ENCODE measurements at regions not wholly inside any gene's neighbourhood (a gene's known extent, or its start where the extent isn't known, plus 50 kb on each side); places are given as distances from the start of the nearest gene placed in this dataset.

- Mint-ChIP-seq H3K4me1 (ENCODE audit: unreplicated experiment) (peaks cover 4% of the 10 kb centered on the region), H3K9me3 (ENCODE audit: unreplicated experiment) (no peaks in the 10 kb centered on the region), H3K4me3 (ENCODE audit: unreplicated experiment) (no peak overlapping the region), H3K27me3 (ENCODE audit: unreplicated experiment) (no peaks in the 10 kb centered on the region), H3K36me3 (ENCODE audit: unreplicated experiment) (no peaks in the 10 kb centered on the region), H3K27ac (ENCODE audit: unreplicated experiment) (no peak overlapping the region)
- no peak for DNase-seq (ENCODE audit: extremely low spot score, unreplicated experiment)
- TF ChIP-seq CTCF (IDR thresholded peaks at IDR 0.05): no peak
Observed at GRCh38 chr2:9681427-9681817, 50.6 kb upstream of the YWHAQ start.

GRCh38 chr2:9685637-9686036, 54.8 kb upstream of the YWHAQ start:
- Mint-ChIP-seq H3K36me3 (ENCODE audit: unreplicated experiment) (no peaks in the 10 kb centered on the region), H3K4me3 (ENCODE audit: unreplicated experiment) (no peak overlapping the region), H3K9me3 (ENCODE audit: unreplicated experiment) (no peaks in the 10 kb centered on the region), H3K4me1 (ENCODE audit: unreplicated experiment) (peaks cover under 1% of the 10 kb centered on the region), H3K27ac (ENCODE audit: unreplicated experiment) (no peak overlapping the region), H3K27me3 (ENCODE audit: unreplicated experiment) (peaks cover 5% of the 10 kb centered on the region)
- no peak for TF ChIP-seq CTCF (IDR thresholded peaks at IDR 0.05)
- DNase-seq (ENCODE audit: extremely low spot score, unreplicated experiment): no peak

- no peak for TF ChIP-seq CTCF (IDR thresholded peaks at IDR 0.05)
- Mint-ChIP-seq H3K4me1 (ENCODE audit: unreplicated experiment) (no peaks in the 10 kb centered on the region), H3K4me3 (ENCODE audit: unreplicated experiment) (no peak overlapping the region), H3K36me3 (ENCODE audit: unreplicated experiment) (no peaks in the 10 kb centered on the region), H3K9me3 (ENCODE audit: unreplicated experiment) (no peaks in the 10 kb centered on the region), H3K27me3 (ENCODE audit: unreplicated experiment) (peaks cover 5% of the 10 kb centered on the region), H3K27ac (ENCODE audit: unreplicated experiment) (no peak overlapping the region)
- DNase-seq (ENCODE audit: extremely low spot score, unreplicated experiment): no peak
Observed at GRCh38 chr2:9686061-9686460, 55.3 kb upstream of the YWHAQ start.

GRCh38 chr2:9690252-9690651, 59.5 kb upstream of the YWHAQ start:
- Mint-ChIP-seq H3K27ac (ENCODE audit: unreplicated experiment) (peak overlapping the region; percentile 16), H3K4me3 (ENCODE audit: unreplicated experiment) (no peak overlapping the region), H3K36me3 (ENCODE audit: unreplicated experiment) (no peaks in the 10 kb centered on the region), H3K27me3 (ENCODE audit: unreplicated experiment) (peaks cover 5% of the 10 kb centered on the region), H3K4me1 (ENCODE audit: unreplicated experiment) (peaks cover 3% of the 10 kb centered on the region), H3K9me3 (ENCODE audit: unreplicated experiment) (no peaks in the 10 kb centered on the region)
- no peak for DNase-seq (ENCODE audit: extremely low spot score, unreplicated experiment)
- TF ChIP-seq CTCF (IDR thresholded peaks at IDR 0.05): no peak

GRCh38 chr2:9690716-9691498, 60.1 kb upstream of the YWHAQ start:
- H3K4me1 Mint-ChIP-seq (ENCODE audit: unreplicated experiment): peaks cover 3% of the 10 kb centered on the region
- no peak overlapping the region for H3K4me3 Mint-ChIP-seq (ENCODE audit: unreplicated experiment)
- H3K36me3 Mint-ChIP-seq (ENCODE audit: unreplicated experiment): no peaks in the 10 kb centered on the region
- peaks cover 5% of the 10 kb centered on the region for H3K27me3 Mint-ChIP-seq (ENCODE audit: unreplicated experiment)
- peak overlapping the region; percentile 16 for H3K27ac Mint-ChIP-seq (ENCODE audit: unreplicated experiment)
- no peak for TF ChIP-seq CTCF (IDR thresholded peaks at IDR 0.05)
- H3K9me3 Mint-ChIP-seq (ENCODE audit: unreplicated experiment): no peaks in the 10 kb centered on the region
- no peak for DNase-seq (ENCODE audit: extremely low spot score, unreplicated experiment)
